ENCODE measurements at regions not wholly inside any gene's neighbourhood (a gene's known extent, or its start where the extent isn't known, plus 50 kb on each side); places are given as distances from the start of the nearest gene placed in this dataset.

- Histone ChIP-seq H3K9me2 (ENCODE audit: insufficient read depth) (peaks cover 4% of the 10 kb centered on the region; the same call in 1 of the 2 replicates), H3K27me3 (ENCODE audit: insufficient read depth) (no peaks in the 10 kb centered on the region), H3K4me2 (no peak overlapping the region), H3K27ac (ENCODE audit: low read depth) (no peak overlapping the region), H3K4me1 (ENCODE audit: insufficient read depth) (no peaks in the 10 kb centered on the region), H3K79me2 (replicated peaks; ENCODE audit: insufficient read depth) (no peaks in the 10 kb centered on the region), H2AFZ (peak overlapping the region; percentile 47; the same call in 1 of the 2 replicates), H3F3A (replicated peaks; ENCODE audit: low read depth) (no peaks in the 10 kb centered on the region), H4K20me1 (replicated peaks; ENCODE audit: insufficient read depth) (no peaks in the 10 kb centered on the region), H3K36me3 (ENCODE audit: insufficient read depth) (no peaks in the 10 kb centered on the region), H3K4me3 (no peak overlapping the region)
- H3K4me3 Mint-ChIP-seq, result no peak overlapping the region
- no peaks in the 10 kb centered on the region; the same call in 2 of the 3 replicates for H3K36me3 Mint-ChIP-seq (ENCODE audit: low read depth)
- H3K4me1 Mint-ChIP-seq, result no peaks in the 10 kb centered on the region
- no peak for TF ChIP-seq ZNF331 (CRISPR knock-in tag; IDR thresholded peaks at IDR 0.05; ENCODE audit: low read depth)
- TF ChIP-seq REST (IDR thresholded peaks at IDR 0.05; ENCODE audit: unreplicated experiment), result no peak
- TF ChIP-seq JUNB (IDR thresholded peaks at IDR 0.05; ENCODE audit: unreplicated experiment), result no peak
- TF ChIP-seq EZH2 (IDR thresholded peaks at IDR 0.05; ENCODE audit: low read depth, unreplicated experiment), result no peak
- TF ChIP-seq NANOG (IDR thresholded peaks at IDR 0.05; ENCODE audit: borderline replicate concordance), result no peak
- ATAC-seq, result no peak
- no peak for DNase-seq (ENCODE audit: low spot score)
- no peaks in the 10 kb centered on the region; the same call in 2 of the 3 replicates for H3K9me3 Mint-ChIP-seq
- no peak overlapping the region for H3K27ac Mint-ChIP-seq
- no peaks in the 10 kb centered on the region for H3K27me3 Mint-ChIP-seq (ENCODE audit: insufficient read depth, low read depth, poor library complexity)
Observed at GRCh38 chr10:109149666-109150350, 773.5 kb downstream of the XPNPEP1 start.

GRCh38 chr10:109127363-109127762, 795.9 kb downstream of the XPNPEP1 start:
- no peaks in the 10 kb centered on the region for H3K9me2 ChIP-seq (ENCODE audit: insufficient read depth)
- peaks cover 6% of the 10 kb centered on the region; the same call in 2 of the 3 replicates for H3K9me3 Mint-ChIP-seq
- ATAC-seq (no peak), DNase-seq (ENCODE audit: low spot score) (no peak)
- H3K27me3 Mint-ChIP-seq (ENCODE audit: insufficient read depth, low read depth, poor library complexity), result no peaks in the 10 kb centered on the region
- H3F3A ChIP-seq (replicated peaks; ENCODE audit: low read depth), result no peaks in the 10 kb centered on the region
- no peaks in the 10 kb centered on the region for H4K20me1 ChIP-seq (replicated peaks; ENCODE audit: insufficient read depth)
- no peak overlapping the region for H3K27ac ChIP-seq (ENCODE audit: low read depth)
- H3K27me3 ChIP-seq (ENCODE audit: insufficient read depth), result no peaks in the 10 kb centered on the region
- H3K36me3 ChIP-seq (ENCODE audit: insufficient read depth), result no peaks in the 10 kb centered on the region
- H3K27ac Mint-ChIP-seq, result no peak overlapping the region
- no peak overlapping the region for H3K4me2 ChIP-seq
- no peak overlapping the region for H3K4me3 Mint-ChIP-seq
- no peak overlapping the region for H3K4me3 ChIP-seq
- H3K4me1 ChIP-seq (ENCODE audit: insufficient read depth), result no peaks in the 10 kb centered on the region
- no peaks in the 10 kb centered on the region for H3K79me2 ChIP-seq (replicated peaks; ENCODE audit: insufficient read depth)
- H3K36me3 Mint-ChIP-seq (ENCODE audit: low read depth), result no peaks in the 10 kb centered on the region
- no peaks in the 10 kb centered on the region for H3K4me1 Mint-ChIP-seq
- no peak overlapping the region for H2AFZ ChIP-seq
- TF ChIP-seq EZH2 (IDR thresholded peaks at IDR 0.05; ENCODE audit: low read depth, unreplicated experiment) (no peak), ZNF462 (CRISPR knock-in tag; IDR thresholded peaks at IDR 0.05) (no peak), CREB1 (CRISPR knock-in tag; IDR thresholded peaks at IDR 0.05; ENCODE audit: low read depth) (no peak), JUNB (IDR thresholded peaks at IDR 0.05; ENCODE audit: unreplicated experiment) (no peak), NANOG (IDR thresholded peaks at IDR 0.05; ENCODE audit: borderline replicate concordance) (no peak), EZH2phosphoT487 (IDR thresholded peaks at IDR 0.05; ENCODE audit: unreplicated experiment) (no peak), CTCF (conservative IDR thresholded peaks at IDR 0.05; ENCODE audit: low read depth in 2 of 2) (no peak)

Data from GM23338 (cell line).